Muscle layer of colon (tissue), 2 donors: ENCODE measurements at regions not wholly inside any gene's neighbourhood (a gene's known extent, or its start where the extent isn't known, plus 50 kb on each side); places are given as distances from the start of the nearest gene placed in this dataset.

Experiments
- H3K27ac ChIP-seq: one replicate; pipeline ENCODE4 v1.7.0; 2013; ENCODE audit warnings: low read depth, mild to moderate bottlenecking, low read length, moderate library complexity
- H3K27me3 ChIP-seq, 2 donors: one replicate each; pipeline ENCODE4 v1.7.0; 2013; ENCODE audit warnings: low read length in 2 of 2, mild to moderate bottlenecking in 2 of 2; ENCODE audit not compliant: insufficient read depth in 2 of 2, control insufficient read depth in 1 of 2
- H3K36me3 ChIP-seq: one replicate; pipeline ENCODE4 v1.7.0; 2013; ENCODE audit warnings: mild to moderate bottlenecking, low read length; ENCODE audit not compliant: insufficient read depth
- H3K4me1 ChIP-seq: one replicate; pipeline ENCODE4 v1.7.0; 2013; ENCODE audit warnings: mild to moderate bottlenecking, low read length; ENCODE audit not compliant: insufficient read depth
- H3K4me3 ChIP-seq, 2 donors: one replicate each; pipeline ENCODE4 v1.7.0; 2013; ENCODE audit warnings: low read length in 2 of 2, low read depth in 1 of 2, mild to moderate bottlenecking in 1 of 2, moderate library complexity in 1 of 2
- H3K9ac ChIP-seq: one replicate; pipeline ENCODE4 v1.7.0; 2013; ENCODE audit warnings: low read length
- H3K9me3 ChIP-seq: one replicate; pipeline ENCODE4 v1.7.0; 2013; ENCODE audit warnings: mild to moderate bottlenecking, low read length
- donor health status: abdominal sarcoma.
- donor health status: Adenocarcinoma of cecum.

DNA sequence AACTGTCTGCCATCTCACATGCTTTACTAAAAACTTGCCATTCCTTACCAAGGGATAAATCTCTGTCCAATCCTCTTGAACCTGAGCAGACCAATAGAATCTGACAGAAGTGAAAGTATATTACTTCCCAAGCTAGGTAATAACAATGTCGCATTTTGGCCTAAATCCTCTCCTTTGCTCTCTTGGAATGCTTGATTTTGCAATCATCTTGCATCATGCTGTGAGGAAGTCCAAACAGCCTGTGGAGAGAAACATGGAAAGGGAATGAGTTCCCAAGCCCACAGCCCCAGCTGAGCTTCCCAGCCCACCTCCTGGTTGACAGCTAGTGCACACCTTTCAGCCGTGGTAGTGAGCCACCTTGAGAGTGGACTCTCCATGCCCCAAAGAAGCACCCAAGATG is 540.6 kb downstream of the STK39 start:
- H3K4me1 ChIP-seq: peaks cover 5% of the 10 kb centered on the region
- H3K9me3 ChIP-seq: no peaks in the 10 kb centered on the region
- H3K27ac ChIP-seq: no peak overlapping the region
- no peak overlapping the region for H3K9ac ChIP-seq
- H3K4me3 ChIP-seq: no peak overlapping the region
- H3K36me3 ChIP-seq: no peaks in the 10 kb centered on the region
- H3K27me3 ChIP-seq: no peaks in the 10 kb centered on the region

DNA sequence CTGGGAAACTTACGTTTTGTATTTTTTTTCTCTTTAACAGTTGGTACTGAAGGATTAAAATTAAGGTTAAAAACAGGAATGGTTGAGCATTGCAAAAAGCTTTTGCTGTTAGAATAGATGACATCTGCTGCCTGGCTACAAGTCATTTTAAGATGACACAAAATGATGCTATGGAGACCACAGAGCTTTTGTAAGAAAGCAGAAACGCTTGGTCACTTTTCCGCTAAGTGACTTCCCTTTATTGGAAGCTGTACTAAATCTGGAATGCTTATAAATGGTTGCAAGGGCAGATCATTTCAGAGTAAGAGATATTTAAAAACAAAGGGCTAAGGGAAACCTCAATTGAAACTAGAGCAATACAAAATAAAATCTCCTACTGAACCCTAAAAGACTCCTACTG is 544.0 kb downstream of the STK39 start:
- no peaks in the 10 kb centered on the region for H3K4me1 ChIP-seq
- no peaks in the 10 kb centered on the region for H3K36me3 ChIP-seq
- H3K9ac ChIP-seq: no peak overlapping the region
- H3K9me3 ChIP-seq: no peaks in the 10 kb centered on the region
- H3K27me3 ChIP-seq: no peaks in the 10 kb centered on the region
- no peak overlapping the region for H3K27ac ChIP-seq
- H3K4me3 ChIP-seq: no peak overlapping the region

DNA sequence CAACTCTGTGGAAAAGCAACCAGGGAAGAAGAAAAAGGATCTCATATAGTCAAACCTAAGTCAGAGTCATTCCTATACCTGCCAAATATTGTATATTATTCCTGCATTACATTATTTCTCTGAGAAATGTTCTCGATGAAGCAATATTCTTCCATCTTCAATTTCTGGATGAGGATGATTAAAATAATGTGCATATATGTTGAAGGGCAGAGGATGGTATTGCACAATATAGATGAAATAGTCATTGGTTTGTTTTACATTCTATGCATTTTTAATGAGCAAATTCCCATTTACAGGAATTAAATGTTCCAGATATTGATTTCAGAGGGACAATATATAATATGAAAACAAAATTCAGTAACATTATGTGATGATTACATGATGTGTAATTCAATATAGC is 545.2 kb downstream of the STK39 start:
- Histone ChIP-seq H3K36me3 (no peaks in the 10 kb centered on the region), H3K9ac (no peak overlapping the region), H3K4me1 (no peaks in the 10 kb centered on the region), H3K4me3 (no peak overlapping the region), H3K27ac (no peak overlapping the region), H3K9me3 (no peaks in the 10 kb centered on the region), H3K27me3 (no peaks in the 10 kb centered on the region)

DNA sequence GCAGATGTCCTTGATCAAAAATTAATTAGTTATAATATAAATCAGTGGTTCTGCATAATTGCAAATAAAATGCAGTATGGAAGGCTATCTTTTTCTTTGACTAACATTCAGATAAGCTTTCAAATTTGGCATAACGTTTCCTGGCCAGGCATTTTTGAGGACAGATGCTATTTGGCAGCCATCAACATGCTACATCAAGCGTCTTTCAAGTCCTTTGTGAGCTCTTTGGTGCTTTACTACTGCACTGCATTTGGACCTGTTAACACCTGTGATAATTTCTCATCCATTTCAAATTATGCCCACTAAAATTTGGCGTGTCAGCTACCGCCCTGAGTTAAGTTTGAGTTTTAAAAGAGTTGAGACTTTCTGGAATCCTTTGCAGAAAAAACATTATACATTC is 545.7 kb downstream of the STK39 start:
- no peaks in the 10 kb centered on the region for H3K27me3 ChIP-seq
- H3K4me3 ChIP-seq: no peak overlapping the region
- no peak overlapping the region for H3K27ac ChIP-seq
- no peak overlapping the region for H3K9ac ChIP-seq
- no peaks in the 10 kb centered on the region for H3K36me3 ChIP-seq
- no peaks in the 10 kb centered on the region for H3K4me1 ChIP-seq
- no peaks in the 10 kb centered on the region for H3K9me3 ChIP-seq

DNA sequence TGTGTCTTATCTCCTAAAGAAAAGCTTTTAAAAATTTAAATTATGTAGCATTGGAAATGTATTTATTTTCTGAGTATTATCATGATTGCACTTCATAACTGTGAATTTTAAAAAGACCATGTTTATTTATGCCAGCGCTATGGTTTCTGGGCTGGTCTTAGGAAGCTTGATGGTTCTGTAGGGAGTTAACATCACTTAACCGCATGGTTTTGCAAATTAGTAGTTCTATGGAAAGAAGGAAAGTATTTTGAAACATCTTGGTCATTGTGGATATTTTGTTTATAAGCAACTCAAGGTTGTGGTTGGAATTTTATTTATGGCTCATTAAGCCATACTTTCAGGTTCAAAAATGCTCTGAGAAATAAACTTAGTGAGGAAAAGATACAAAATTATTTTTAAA is 549.4 kb downstream of the STK39 start:
- Histone ChIP-seq H3K27me3 (no peaks in the 10 kb centered on the region), H3K4me1 (no peaks in the 10 kb centered on the region), H3K36me3 (no peaks in the 10 kb centered on the region), H3K4me3 (no peak overlapping the region), H3K27ac (no peak overlapping the region), H3K9me3 (no peaks in the 10 kb centered on the region), H3K9ac (no peak overlapping the region)

DNA sequence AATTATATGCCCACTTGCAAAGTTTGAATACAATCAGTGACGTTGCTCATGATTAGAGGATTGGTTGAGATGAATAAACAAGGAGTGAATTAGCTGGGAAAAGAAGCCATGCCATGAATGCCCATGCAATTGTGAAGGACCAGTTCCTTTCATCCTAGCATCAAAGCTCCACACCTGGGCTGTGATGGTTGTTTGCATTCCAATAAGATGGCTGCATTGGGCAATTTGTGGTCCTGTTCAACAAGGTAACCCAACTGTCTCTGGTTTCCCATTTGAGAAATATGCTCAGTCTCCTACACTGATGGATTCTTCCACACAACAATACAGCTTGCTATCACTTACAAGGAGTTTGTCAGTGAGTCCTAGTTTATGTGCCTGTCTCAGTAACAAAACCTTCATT is 550.2 kb downstream of the STK39 start:
- no peaks in the 10 kb centered on the region for H3K9me3 ChIP-seq
- H3K4me3 ChIP-seq: no peak overlapping the region
- H3K27me3 ChIP-seq: no peaks in the 10 kb centered on the region
- H3K36me3 ChIP-seq: no peaks in the 10 kb centered on the region
- no peaks in the 10 kb centered on the region for H3K4me1 ChIP-seq
- H3K27ac ChIP-seq: no peak overlapping the region
- no peak overlapping the region for H3K9ac ChIP-seq

DNA sequence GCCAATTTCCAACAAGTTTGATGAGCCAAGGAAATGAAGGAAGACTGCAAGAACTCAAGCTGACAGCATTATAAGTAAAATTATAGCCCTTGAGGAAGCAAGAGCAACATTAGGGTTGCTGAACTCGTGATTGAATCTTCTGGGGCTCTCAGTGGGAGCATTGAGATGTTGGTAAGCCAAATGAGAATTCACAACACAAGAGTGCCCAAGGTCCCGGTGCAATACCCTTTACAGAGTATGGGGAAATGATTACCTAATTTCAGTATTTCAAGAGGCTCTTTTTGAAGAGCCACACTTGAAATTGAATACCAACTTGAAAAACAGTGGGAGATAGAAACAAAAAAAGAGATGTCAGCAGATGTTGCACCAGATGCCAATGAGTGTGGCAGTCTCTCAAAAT is 554.5 kb downstream of the STK39 start:
- Histone ChIP-seq H3K27me3 (no peaks in the 10 kb centered on the region), H3K9ac (no peak overlapping the region), H3K9me3 (no peaks in the 10 kb centered on the region), H3K4me1 (no peaks in the 10 kb centered on the region), H3K27ac (no peak overlapping the region), H3K36me3 (no peaks in the 10 kb centered on the region), H3K4me3 (no peak overlapping the region)

DNA sequence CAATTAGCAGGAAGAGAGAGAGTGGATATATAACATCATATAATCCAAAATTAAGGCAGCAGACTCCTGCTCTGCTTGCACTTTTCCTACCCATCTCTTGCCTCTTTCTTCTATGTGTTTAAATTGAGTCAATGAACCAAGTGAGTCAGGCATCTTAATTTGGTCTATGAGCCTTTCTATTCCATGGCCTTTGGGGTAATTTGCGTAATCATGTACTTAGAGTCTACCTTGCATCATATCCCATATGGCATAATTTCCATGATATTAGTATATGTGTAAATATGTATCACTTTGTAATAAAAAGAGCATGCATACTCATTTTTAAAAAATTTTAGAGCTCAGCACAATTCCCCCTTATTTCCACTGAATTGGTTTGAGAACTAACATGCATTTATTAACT is 555.2 kb downstream of the STK39 start:
- Histone ChIP-seq H3K27ac (no peak overlapping the region), H3K9ac (no peak overlapping the region), H3K36me3 (no peaks in the 10 kb centered on the region), H3K9me3 (no peaks in the 10 kb centered on the region), H3K4me3 (no peak overlapping the region), H3K27me3 (no peaks in the 10 kb centered on the region), H3K4me1 (no peaks in the 10 kb centered on the region)

DNA sequence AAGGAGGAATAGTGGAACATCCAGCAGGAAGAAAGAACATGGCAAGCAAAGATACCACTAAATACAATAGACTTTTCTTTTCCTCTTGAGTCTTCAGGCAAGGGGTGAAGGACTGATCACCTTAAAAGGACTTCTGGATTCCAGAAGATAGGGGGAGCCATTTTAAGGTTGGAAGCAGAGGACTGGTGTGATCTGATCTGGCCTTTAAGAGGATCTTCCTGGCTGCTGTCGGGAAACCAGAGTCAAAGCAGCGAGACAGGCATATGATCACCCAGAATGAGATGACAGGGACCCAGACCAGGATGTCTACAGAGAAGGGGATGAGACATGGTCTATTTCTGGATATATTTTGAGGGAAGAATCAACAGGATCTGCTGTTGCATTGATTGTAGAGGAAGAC is 558.0 kb downstream of the STK39 start:
- H3K9me3 ChIP-seq: no peaks in the 10 kb centered on the region
- H3K4me3 ChIP-seq: no peak overlapping the region
- no peaks in the 10 kb centered on the region for H3K36me3 ChIP-seq

DNA sequence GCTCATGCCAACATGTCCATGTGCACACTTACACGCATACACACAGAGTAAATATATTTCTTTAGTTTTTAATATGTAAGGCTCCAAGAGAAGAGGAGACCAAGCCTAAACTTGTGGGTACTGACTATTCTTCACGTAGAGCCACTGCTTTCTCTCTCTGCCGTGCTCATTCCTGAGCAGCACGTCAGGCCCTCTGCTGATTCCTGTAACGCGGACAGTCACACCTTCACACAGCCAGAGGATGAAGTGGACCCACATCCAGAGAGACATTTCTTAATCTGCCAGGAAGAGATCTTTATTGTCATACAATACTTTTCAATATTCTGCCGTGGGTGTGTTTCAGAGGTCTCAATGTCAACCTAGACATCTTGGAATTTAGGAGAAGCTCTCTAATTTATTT is 560.7 kb downstream of the STK39 start:
- no peaks in the 10 kb centered on the region for H3K9me3 ChIP-seq
- no peaks in the 10 kb centered on the region for H3K27me3 ChIP-seq
- H3K27ac ChIP-seq: no peak overlapping the region
- no peaks in the 10 kb centered on the region for H3K36me3 ChIP-seq
- no peak overlapping the region for H3K4me3 ChIP-seq
- H3K4me1 ChIP-seq: no peaks in the 10 kb centered on the region
- no peak overlapping the region for H3K9ac ChIP-seq

More for the DNA sequence above, 558.0 kb downstream of the STK39 start:
- Histone ChIP-seq H3K27ac (no peak overlapping the region), H3K9ac (no peak overlapping the region), H3K4me1 (no peaks in the 10 kb centered on the region), H3K27me3 (no peaks in the 10 kb centered on the region)

DNA sequence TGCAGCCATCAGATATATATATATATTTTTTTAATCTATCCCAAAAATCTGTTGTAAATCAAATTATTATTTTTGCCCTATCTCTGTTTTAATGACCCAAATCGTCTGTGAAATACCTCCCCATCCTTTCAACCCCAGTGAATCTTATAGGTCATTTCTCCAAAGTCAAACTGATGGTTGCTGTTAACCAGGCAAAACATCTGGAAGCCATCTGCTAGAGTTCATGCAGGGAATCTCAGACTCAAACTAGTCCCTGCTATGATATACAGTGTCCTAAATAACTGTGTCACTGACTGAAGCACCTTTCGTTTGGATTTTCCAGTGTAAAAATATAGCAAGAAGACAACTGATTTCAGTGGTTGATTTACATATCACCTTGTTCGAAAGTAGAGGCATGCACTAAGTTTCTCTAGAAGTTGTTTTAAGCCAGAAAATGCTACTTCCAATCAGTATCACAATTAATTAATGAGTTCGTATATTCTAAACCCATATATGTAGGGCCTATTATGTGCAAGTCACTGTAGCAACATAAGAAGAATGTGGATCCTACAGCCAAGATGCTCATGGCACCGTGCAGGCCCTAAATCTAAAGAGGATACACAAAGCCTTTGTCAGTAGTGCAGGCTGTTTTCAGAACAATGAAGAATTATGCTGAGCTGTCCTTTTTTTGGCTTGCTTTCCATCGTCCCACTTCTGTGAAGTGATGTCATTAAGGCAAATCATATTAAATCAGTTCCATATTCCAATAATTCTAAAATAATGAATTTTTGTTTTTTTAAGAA is 566.0 kb downstream of the STK39 start:
- H3K4me3 ChIP-seq: no peak overlapping the region
- H3K27me3 ChIP-seq: no peaks in the 10 kb centered on the region
- H3K9ac ChIP-seq: no peak overlapping the region
- H3K36me3 ChIP-seq: no peaks in the 10 kb centered on the region
- H3K4me1 ChIP-seq: peaks cover 4% of the 10 kb centered on the region
- H3K27ac ChIP-seq: no peak overlapping the region
- H3K9me3 ChIP-seq: no peaks in the 10 kb centered on the region

DNA sequence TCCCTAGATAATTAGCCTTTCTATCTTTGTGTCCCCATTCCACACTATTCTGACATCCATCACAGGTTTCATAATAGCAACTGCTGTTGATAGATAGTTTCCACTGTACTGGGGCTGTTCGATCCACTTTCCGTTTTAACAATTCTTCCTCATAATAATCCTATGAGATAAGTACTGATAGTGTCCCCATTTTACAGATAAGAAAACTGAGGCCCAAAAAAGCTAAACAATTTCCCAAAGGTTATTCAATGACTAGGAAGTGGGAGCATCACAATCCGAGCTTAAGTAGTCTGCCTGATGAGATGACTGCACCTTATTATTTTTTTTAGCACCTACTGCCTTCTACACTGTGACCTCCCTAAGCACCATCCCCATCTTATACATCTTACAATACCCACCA is 569.2 kb downstream of the STK39 start:
- Histone ChIP-seq H3K27me3 (no peaks in the 10 kb centered on the region), H3K9ac (no peak overlapping the region), H3K36me3 (no peaks in the 10 kb centered on the region), H3K4me1 (peaks cover 4% of the 10 kb centered on the region), H3K4me3 (no peak overlapping the region), H3K27ac (no peak overlapping the region), H3K9me3 (no peaks in the 10 kb centered on the region)
